WTC11 (cell line): ENCODE measurements at regions not wholly inside any gene's neighbourhood (a gene's known extent, or its start where the extent isn't known, plus 50 kb on each side); places are given as distances from the start of the nearest gene placed in this dataset.

ENCODE experiments used
- ATAC-seq: fragments of 200-7000 bp; cut with Tn5 transposase; 2 replicates; pipeline ENCODE4 v1.10.0; 2021; ENCODE audit warnings: mild to moderate bottlenecking, moderate library complexity
- CTCF ChIA-PET: fragments of 300-600 bp; sonication (Branson Sonifier 250); formaldehyde crosslinking; loops from one replicate; lab custom pipeline; 2021; ENCODE audit warnings: antibody characterized with exemption; lab: Charles Lee
- POLR2A ChIA-PET: fragments of 350-600 bp; sonication (Branson Sonifier 250); formaldehyde crosslinking; loops from one replicate; lab custom pipeline; 2021; ENCODE audit warnings: antibody characterized with exemption; lab: Charles Lee
- DNase-seq: peaks from one replicate; pipeline ENCODE4 v3.0.0; 2021; ENCODE audit warnings: low spot score
- H3K27ac Mint-ChIP-seq: 2 replicates; pipeline ENCODE4 v1.8.0; 2021; ENCODE audit warnings: mixed read lengths
- H3K27me3 Mint-ChIP-seq: 2 replicates; pipeline ENCODE4 v1.8.0; 2021; ENCODE audit warnings: low read depth, mild to moderate bottlenecking, moderate library complexity, mixed read lengths
- H3K36me3 Mint-ChIP-seq: 2 replicates; pipeline ENCODE4 v1.8.0; 2021; ENCODE audit warnings: mixed read lengths
- H3K4me1 Mint-ChIP-seq: 2 replicates; pipeline ENCODE4 v1.8.0; 2022; ENCODE audit warnings: mixed read lengths
- H3K4me3 Mint-ChIP-seq: 2 replicates; pipeline ENCODE4 v1.8.0; 2021; ENCODE audit warnings: mild to moderate bottlenecking, moderate library complexity, mixed read lengths
- H3K9me3 Mint-ChIP-seq: 2 replicates; pipeline ENCODE4 v1.8.0; 2021; ENCODE audit warnings: mixed read lengths
- ATF6 ChIP-seq: sonication (generic); formaldehyde crosslinking; IDR thresholded peaks from 2 replicates; pipeline ENCODE4 v1.8.1; 2023; ENCODE audit warnings: mild to moderate bottlenecking, missing genetic modification reagents
- CREB1 ChIP-seq: sonication (generic); formaldehyde crosslinking; IDR thresholded peaks from 2 replicates; pipeline ENCODE4 v1.8.0; 2023; ENCODE audit warnings: mild to moderate bottlenecking, missing genetic modification reagents
- ETV6 ChIP-seq: sonication (generic); formaldehyde crosslinking; IDR thresholded peaks from 2 replicates; pipeline ENCODE4 v1.8.1; 2022; ENCODE audit warnings: mild to moderate bottlenecking, missing genetic modification reagents
- FOXK1 ChIP-seq: sonication (generic); formaldehyde crosslinking; IDR thresholded peaks from 2 replicates; pipeline ENCODE4 v1.8.0; 2022; ENCODE audit warnings: mild to moderate bottlenecking, moderate library complexity, missing genetic modification reagents
- FOXP1 ChIP-seq: sonication (generic); formaldehyde crosslinking; IDR thresholded peaks from 2 replicates; pipeline ENCODE4 v1.8.0; 2022; ENCODE audit warnings: missing genetic modification reagents, mild to moderate bottlenecking, moderate library complexity, borderline replicate concordance
- HMGXB4 ChIP-seq: sonication (generic); formaldehyde crosslinking; IDR thresholded peaks from 2 replicates; pipeline ENCODE4 v1.8.1; 2023; ENCODE audit warnings: mild to moderate bottlenecking, moderate library complexity, missing genetic modification reagents
- IRF2 ChIP-seq: sonication (generic); formaldehyde crosslinking; IDR thresholded peaks from 2 replicates; pipeline ENCODE4 v1.8.0; 2022; ENCODE audit warnings: low read depth, missing genetic modification reagents, borderline replicate concordance
- OVOL2 ChIP-seq: fragments of 250-450 bp; sonication (Bioruptor Pico); IDR thresholded peaks from 2 replicates; pipeline ENCODE4 v1.9.0; 2021; ENCODE audit warnings: mild to moderate bottlenecking, borderline replicate concordance
- TP53 ChIP-seq: sonication (generic); formaldehyde crosslinking; IDR thresholded peaks from 2 replicates; pipeline ENCODE4 v1.8.1; 2023; ENCODE audit warnings: mild to moderate bottlenecking, missing genetic modification reagents
- ZNF219 ChIP-seq: sonication (generic); formaldehyde crosslinking; IDR thresholded peaks from 2 replicates; pipeline ENCODE4 v1.8.0; 2023; ENCODE audit warnings: missing genetic modification reagents, mild to moderate bottlenecking, borderline replicate concordance
- ZNF281 ChIP-seq: sonication (generic); formaldehyde crosslinking; IDR thresholded peaks from 2 replicates; pipeline ENCODE4 v1.8.0; 2023; ENCODE audit warnings: mild to moderate bottlenecking, missing genetic modification reagents
- TF ChIP-seq, protein P1 (sequence below): sonication (generic); formaldehyde crosslinking; conservative IDR thresholded peaks from 2 replicates; pipeline ENCODE4 v1.8.1; 2022; ENCODE audit warnings: mild to moderate bottlenecking, missing genetic modification reagents
- TF ChIP-seq, protein P2 (sequence below): sonication (generic); formaldehyde crosslinking; IDR thresholded peaks from 2 replicates; pipeline ENCODE4 v1.8.0; 2022; ENCODE audit warnings: missing genetic modification reagents

DNA sequence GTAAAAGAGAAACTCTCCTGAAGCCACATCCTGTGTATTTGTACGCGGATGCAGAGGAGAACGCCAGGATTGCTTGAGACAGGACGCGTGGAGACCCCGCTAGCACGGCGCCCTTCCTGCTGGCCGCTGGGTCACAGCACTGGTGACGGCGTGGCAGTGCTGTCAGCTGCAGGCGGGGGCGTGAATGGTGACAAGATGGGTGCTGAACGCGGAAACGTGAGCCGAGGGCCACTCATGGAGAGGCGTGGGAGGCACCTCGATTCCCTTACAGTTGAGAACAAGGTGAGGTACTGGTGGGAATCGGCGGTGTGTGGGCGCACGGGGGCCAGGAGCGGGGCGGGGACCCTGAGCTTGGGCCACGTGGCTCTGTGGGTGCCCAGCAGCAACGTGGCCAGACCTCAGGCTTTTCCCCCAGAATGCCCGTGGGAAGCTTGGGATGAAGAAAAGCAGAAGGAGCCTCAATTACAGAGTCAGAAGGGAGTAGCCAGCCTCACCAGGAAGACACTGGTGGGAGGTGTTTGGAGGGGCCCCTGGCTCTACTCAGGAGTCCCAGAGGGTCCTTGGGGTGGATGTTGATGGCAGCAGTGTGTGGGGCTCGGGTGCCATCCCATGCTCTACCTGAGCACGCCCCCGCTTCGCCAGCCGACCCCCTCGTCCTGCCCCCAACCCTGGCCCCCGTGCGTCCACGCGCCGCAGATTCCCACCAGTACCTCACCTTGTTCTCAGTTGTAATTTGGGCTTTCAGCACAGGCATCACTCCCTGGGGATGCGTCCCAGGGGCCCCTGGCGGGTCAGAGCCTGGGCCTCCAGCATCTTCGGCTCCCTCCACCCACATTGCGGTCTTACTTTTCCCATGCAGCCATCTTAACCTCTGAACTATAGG, 208.4 kb upstream of the TCERG1L start:
- no peak for ATAC-seq
- POLR2A ChIA-PET = no interaction called here
- no peak overlapping the region for H3K27ac Mint-ChIP-seq
- CTCF ChIA-PET = no interaction called here
- TF ChIP-seq HMGXB4 (CRISPR knock-in tag) = no peak
- no peak for TF ChIP-seq ZNF219
- TF ChIP-seq, protein P1, sequence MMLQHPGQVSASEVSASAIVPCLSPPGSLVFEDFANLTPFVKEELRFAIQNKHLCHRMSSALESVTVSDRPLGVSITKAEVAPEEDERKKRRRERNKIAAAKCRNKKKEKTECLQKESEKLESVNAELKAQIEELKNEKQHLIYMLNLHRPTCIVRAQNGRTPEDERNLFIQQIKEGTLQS = no peak
- no peak for TF ChIP-seq FOXP1 (CRISPR knock-in tag)
- TF ChIP-seq FOXK1 (CRISPR knock-in tag) = no peak
- no peak for TF ChIP-seq TP53 (CRISPR knock-in tag)
- TF ChIP-seq ETV6 = no peak
- no peak for TF ChIP-seq OVOL2 (CRISPR knock-in tag)
- TF ChIP-seq, protein P2, sequence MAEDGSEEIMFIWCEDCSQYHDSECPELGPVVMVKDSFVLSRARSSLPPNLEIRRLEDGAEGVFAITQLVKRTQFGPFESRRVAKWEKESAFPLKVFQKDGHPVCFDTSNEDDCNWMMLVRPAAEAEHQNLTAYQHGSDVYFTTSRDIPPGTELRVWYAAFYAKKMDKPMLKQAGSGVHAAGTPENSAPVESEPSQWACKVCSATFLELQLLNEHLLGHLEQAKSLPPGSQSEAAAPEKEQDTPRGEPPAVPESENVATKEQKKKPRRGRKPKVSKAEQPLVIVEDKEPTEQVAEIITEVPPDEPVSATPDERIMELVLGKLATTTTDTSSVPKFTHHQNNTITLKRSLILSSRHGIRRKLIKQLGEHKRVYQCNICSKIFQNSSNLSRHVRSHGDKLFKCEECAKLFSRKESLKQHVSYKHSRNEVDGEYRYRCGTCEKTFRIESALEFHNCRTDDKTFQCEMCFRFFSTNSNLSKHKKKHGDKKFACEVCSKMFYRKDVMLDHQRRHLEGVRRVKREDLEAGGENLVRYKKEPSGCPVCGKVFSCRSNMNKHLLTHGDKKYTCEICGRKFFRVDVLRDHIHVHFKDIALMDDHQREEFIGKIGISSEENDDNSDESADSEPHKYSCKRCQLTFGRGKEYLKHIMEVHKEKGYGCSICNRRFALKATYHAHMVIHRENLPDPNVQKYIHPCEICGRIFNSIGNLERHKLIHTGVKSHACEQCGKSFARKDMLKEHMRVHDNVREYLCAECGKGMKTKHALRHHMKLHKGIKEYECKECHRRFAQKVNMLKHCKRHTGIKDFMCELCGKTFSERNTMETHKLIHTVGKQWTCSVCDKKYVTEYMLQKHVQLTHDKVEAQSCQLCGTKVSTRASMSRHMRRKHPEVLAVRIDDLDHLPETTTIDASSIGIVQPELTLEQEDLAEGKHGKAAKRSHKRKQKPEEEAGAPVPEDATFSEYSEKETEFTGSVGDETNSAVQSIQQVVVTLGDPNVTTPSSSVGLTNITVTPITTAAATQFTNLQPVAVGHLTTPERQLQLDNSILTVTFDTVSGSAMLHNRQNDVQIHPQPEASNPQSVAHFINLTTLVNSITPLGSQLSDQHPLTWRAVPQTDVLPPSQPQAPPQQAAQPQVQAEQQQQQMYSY (CRISPR knock-in tag) = no peak
- no peak for TF ChIP-seq CREB1 (CRISPR knock-in tag)
- TF ChIP-seq ATF6 (CRISPR knock-in tag) = no peak
- TF ChIP-seq IRF2 = no peak
- TF ChIP-seq ZNF281 (CRISPR knock-in tag) = no peak
- TF ChIP-seq, all 79 proteins: peak for 0
- DNase-seq = no peak
- Mint-ChIP-seq H3K4me3 (no peak overlapping the region), H3K36me3 (peaks cover 69% of the 10 kb centered on the region), H3K4me1 (no peaks in the 10 kb centered on the region), H3K27me3 (peaks cover 7% of the 10 kb centered on the region; the same call in 1 of the 2 replicates), H3K9me3 (peaks cover 74% of the 10 kb centered on the region)
